ENCODE measurements at regions not wholly inside any gene's neighbourhood (a gene's known extent, or its start where the extent isn't known, plus 50 kb on each side); places are given as distances from the start of the nearest gene placed in this dataset.

DNA sequence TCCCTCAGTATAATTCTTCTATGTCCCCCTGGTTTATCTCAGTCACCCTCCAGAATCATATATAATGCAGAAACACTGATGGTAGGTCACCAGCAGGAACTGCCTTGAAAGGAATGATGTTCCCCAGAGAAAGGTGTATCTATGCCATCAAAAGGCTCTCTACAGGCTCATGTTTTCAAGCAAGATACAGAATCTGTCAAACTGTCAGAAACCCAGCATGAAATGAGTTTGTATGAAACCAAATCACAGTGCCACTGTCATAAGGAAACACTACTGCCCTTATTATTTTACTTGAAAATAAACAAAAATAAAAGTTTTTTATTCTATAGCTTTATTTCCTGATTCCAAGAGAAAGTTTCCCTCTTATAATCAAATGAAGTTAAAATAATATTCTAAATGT, 1064.5 kb upstream of the DDX18 start:
- ATAC-seq: no peak
- TF ChIP-seq OSR1 (CRISPR knock-in tag; IDR thresholded peaks at IDR 0.05) (no peak), CSDC2 (CRISPR knock-in tag; IDR thresholded peaks at IDR 0.05) (no peak), GLIS3 (CRISPR knock-in tag; IDR thresholded peaks at IDR 0.05) (no peak), ZFP30 (CRISPR knock-in tag; IDR thresholded peaks at IDR 0.05) (no peak), SNAI2 (CRISPR knock-in tag; IDR thresholded peaks at IDR 0.05) (no peak), RARB (CRISPR knock-in tag; IDR thresholded peaks at IDR 0.05) (no peak), ARNTL (CRISPR knock-in tag; IDR thresholded peaks at IDR 0.05; ENCODE audit: borderline replicate concordance, low read depth) (no peak), ZNF8 (CRISPR knock-in tag; IDR thresholded peaks at IDR 0.05) (no peak)
- TF ChIP-seq, protein P1, sequence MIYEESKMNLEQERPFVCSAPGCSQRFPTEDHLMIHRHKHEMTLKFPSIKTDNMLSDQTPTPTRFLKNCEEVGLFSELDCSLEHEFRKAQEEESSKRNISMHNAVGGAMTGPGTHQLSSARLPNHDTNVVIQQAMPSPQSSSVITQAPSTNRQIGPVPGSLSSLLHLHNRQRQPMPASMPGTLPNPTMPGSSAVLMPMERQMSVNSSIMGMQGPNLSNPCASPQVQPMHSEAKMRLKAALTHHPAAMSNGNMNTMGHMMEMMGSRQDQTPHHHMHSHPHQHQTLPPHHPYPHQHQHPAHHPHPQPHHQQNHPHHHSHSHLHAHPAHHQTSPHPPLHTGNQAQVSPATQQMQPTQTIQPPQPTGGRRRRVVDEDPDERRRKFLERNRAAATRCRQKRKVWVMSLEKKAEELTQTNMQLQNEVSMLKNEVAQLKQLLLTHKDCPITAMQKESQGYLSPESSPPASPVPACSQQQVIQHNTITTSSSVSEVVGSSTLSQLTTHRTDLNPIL (CRISPR knock-in tag; IDR thresholded peaks at IDR 0.05; ENCODE audit: low read depth): no peak
- TF ChIP-seq, protein P2, sequence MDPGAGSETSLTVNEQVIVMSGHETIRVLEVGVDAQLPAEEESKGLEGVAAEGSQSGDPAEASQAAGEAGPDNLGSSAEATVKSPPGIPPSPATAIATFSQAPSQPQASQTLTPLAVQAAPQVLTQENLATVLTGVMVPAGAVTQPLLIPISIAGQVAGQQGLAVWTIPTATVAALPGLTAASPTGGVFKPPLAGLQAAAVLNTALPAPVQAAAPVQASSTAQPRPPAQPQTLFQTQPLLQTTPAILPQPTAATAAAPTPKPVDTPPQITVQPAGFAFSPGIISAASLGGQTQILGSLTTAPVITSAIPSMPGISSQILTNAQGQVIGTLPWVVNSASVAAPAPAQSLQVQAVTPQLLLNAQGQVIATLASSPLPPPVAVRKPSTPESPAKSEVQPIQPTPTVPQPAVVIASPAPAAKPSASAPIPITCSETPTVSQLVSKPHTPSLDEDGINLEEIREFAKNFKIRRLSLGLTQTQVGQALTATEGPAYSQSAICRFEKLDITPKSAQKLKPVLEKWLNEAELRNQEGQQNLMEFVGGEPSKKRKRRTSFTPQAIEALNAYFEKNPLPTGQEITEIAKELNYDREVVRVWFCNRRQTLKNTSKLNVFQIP (CRISPR knock-in tag; IDR thresholded peaks at IDR 0.05; ENCODE audit: borderline replicate concordance, low read depth): no peak

DNA sequence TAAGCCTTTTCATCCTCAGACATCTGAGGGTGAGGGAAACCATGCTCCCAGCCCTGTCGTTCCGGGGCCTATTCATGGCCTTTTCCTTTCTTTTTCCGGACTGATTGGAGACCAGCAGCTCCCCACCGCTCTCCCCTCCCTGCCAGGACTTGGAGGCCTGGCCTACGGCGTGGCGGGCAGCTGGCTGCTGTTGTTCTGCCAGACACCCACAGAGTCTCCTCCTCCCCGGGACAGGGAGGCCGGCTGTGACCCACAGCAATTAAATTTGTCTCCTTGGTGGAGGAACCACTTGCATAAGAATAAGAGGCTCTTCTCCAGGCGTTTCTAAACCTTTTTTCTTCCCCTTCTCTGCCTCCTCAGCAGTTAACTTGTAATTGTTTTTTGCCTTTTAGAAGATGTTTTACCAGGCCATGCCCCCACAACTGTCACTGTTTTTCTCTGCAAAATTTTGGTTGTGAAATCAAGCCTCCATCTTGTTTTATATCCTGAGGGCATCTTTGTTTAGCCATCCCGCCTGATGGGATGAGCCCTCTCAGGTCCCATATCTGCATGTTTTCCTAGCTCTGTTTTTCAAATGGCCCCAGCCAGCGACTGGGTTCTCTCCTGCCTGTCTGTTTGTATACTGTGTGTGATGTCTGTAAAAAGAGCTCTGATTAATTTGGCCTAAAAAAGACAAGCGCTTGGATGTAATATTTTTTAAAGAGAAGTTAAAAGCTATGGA, 1060.0 kb upstream of the DDX18 start:
- TF ChIP-seq ZC3H10 (CRISPR knock-in tag; IDR thresholded peaks at IDR 0.05): no peak
- TF ChIP-seq ESRRG (CRISPR knock-in tag; IDR thresholded peaks at IDR 0.05): no peak
- no peak for TF ChIP-seq OSR1 (CRISPR knock-in tag; IDR thresholded peaks at IDR 0.05)
- TF ChIP-seq, protein P1 (CRISPR knock-in tag; IDR thresholded peaks at IDR 0.05; ENCODE audit: low read depth): no peak
- no peak for TF ChIP-seq GLIS3 (CRISPR knock-in tag; IDR thresholded peaks at IDR 0.05)
- no peak for TF ChIP-seq ZNF565 (CRISPR knock-in tag; conservative IDR thresholded peaks at IDR 0.05; ENCODE audit: low read depth)
- TF ChIP-seq ZNF70 (CRISPR knock-in tag; IDR thresholded peaks at IDR 0.05): no peak
- TF ChIP-seq TCF4 (CRISPR knock-in tag; IDR thresholded peaks at IDR 0.05; ENCODE audit: borderline replicate concordance): no peak
- no peak for TF ChIP-seq TOX (CRISPR knock-in tag; IDR thresholded peaks at IDR 0.05; ENCODE audit: borderline replicate concordance)
- no peak for TF ChIP-seq ISL1 (CRISPR knock-in tag; IDR thresholded peaks at IDR 0.05)
- TF ChIP-seq, protein P2 (CRISPR knock-in tag; IDR thresholded peaks at IDR 0.05; ENCODE audit: borderline replicate concordance, low read depth): no peak
- TF ChIP-seq ZFP30 (CRISPR knock-in tag; IDR thresholded peaks at IDR 0.05): no peak
- no peak for ATAC-seq

DNA sequence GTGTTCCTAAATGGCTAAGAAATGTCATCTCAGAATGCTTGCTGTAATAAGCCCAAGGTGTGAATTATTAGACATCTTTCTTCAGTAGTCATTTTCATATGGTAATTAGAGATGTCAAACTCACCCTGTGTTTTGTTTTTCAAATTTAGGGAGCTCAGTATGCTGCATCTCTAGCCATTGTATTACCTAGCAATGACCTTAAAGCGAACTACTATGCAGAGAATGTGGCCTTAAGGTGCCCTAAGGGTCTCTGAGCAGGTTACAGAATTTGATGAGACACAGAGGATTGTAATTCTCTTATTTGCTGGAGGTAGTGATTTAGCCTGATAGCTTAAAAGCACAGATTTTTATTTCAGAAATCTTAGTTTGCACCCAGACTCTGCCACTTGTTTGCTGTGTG, 1052.6 kb upstream of the DDX18 start:
- TF ChIP-seq ISL1 (CRISPR knock-in tag; IDR thresholded peaks at IDR 0.05): no peak
- TF ChIP-seq BACH2 (CRISPR knock-in tag; IDR thresholded peaks at IDR 0.05; ENCODE audit: borderline replicate concordance): no peak
- TF ChIP-seq SNAI2 (CRISPR knock-in tag; IDR thresholded peaks at IDR 0.05): no peak
- TF ChIP-seq TCF4 (CRISPR knock-in tag; IDR thresholded peaks at IDR 0.05; ENCODE audit: borderline replicate concordance): no peak
- TF ChIP-seq CSDC2 (CRISPR knock-in tag; IDR thresholded peaks at IDR 0.05): no peak
- TF ChIP-seq OSR1 (CRISPR knock-in tag; IDR thresholded peaks at IDR 0.05): no peak
- no peak for TF ChIP-seq ZNF565 (CRISPR knock-in tag; conservative IDR thresholded peaks at IDR 0.05; ENCODE audit: low read depth)
- TF ChIP-seq ZFP3 (CRISPR knock-in tag; IDR thresholded peaks at IDR 0.05): no peak
- no peak for TF ChIP-seq TOX (CRISPR knock-in tag; IDR thresholded peaks at IDR 0.05; ENCODE audit: borderline replicate concordance)
- TF ChIP-seq ZFP30 (CRISPR knock-in tag; IDR thresholded peaks at IDR 0.05): no peak
- no peak for TF ChIP-seq PPARA (CRISPR knock-in tag; IDR thresholded peaks at IDR 0.05; ENCODE audit: borderline replicate concordance)
- no peak for TF ChIP-seq ZNF70 (CRISPR knock-in tag; IDR thresholded peaks at IDR 0.05)
- TF ChIP-seq, protein P1 (CRISPR knock-in tag; IDR thresholded peaks at IDR 0.05; ENCODE audit: low read depth): no peak
- TF ChIP-seq, protein P3, sequence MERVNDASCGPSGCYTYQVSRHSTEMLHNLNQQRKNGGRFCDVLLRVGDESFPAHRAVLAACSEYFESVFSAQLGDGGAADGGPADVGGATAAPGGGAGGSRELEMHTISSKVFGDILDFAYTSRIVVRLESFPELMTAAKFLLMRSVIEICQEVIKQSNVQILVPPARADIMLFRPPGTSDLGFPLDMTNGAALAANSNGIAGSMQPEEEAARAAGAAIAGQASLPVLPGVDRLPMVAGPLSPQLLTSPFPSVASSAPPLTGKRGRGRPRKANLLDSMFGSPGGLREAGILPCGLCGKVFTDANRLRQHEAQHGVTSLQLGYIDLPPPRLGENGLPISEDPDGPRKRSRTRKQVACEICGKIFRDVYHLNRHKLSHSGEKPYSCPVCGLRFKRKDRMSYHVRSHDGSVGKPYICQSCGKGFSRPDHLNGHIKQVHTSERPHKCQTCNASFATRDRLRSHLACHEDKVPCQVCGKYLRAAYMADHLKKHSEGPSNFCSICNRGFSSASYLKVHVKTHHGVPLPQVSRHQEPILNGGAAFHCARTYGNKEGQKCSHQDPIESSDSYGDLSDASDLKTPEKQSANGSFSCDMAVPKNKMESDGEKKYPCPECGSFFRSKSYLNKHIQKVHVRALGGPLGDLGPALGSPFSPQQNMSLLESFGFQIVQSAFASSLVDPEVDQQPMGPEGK (CRISPR knock-in tag; IDR thresholded peaks at IDR 0.05; ENCODE audit: borderline replicate concordance): no peak
- TF ChIP-seq RARB (CRISPR knock-in tag; IDR thresholded peaks at IDR 0.05): no peak
- no peak for ATAC-seq
